Chondrocyte (in vitro differentiated cells): ENCODE measurements at regions not wholly inside any gene's neighbourhood (a gene's known extent, or its start where the extent isn't known, plus 50 kb on each side); places are given as distances from the start of the nearest gene placed in this dataset.

ENCODE experiments used
- DNase-seq: peaks from one replicate; pipeline ENCODE4 v3.0.0; 2021; ENCODE audit warnings: mixed read lengths, low spot score
- H3K27ac Mint-ChIP-seq: one replicate; pipeline ENCODE4 v1.8.0; 2021; ENCODE audit warnings: mild to moderate bottlenecking, moderate library complexity, mixed read lengths; ENCODE audit not compliant: unreplicated experiment
- H3K27me3 Mint-ChIP-seq: 2 replicates; pipeline ENCODE4 v1.8.0; 2021; ENCODE audit warnings: low read depth, mixed read lengths
- H3K36me3 Mint-ChIP-seq: 2 replicates; pipeline ENCODE4 v1.8.0; 2021; ENCODE audit warnings: low read depth, mixed read lengths
- H3K4me1 Mint-ChIP-seq: 2 replicates; pipeline ENCODE4 v1.8.0; 2021; ENCODE audit warnings: low read depth, mild to moderate bottlenecking, mixed read lengths
- H3K4me3 Mint-ChIP-seq: one replicate; pipeline ENCODE4 v1.8.0; 2021; ENCODE audit warnings: mild to moderate bottlenecking, moderate library complexity, mixed read lengths; ENCODE audit not compliant: unreplicated experiment
- H3K9me3 Mint-ChIP-seq: 2 replicates; pipeline ENCODE4 v1.8.0; 2021; ENCODE audit warnings: low read depth, mixed read lengths
- CTCF ChIP-seq: fragments of 200-600 bp; sonication (generic); IDR thresholded peaks from 2 replicates; pipeline ENCODE4 v1.5.0; 2021; ENCODE audit warnings: antibody characterized with exemption, mild to moderate bottlenecking, moderate library complexity

GRCh38 chr14:87079416-87079815 lies 913.6 kb downstream of the GALC start:
- no peak overlapping the region for H3K27ac Mint-ChIP-seq
- TF ChIP-seq CTCF: no peak
- peaks cover 2% of the 10 kb centered on the region for H3K9me3 Mint-ChIP-seq
- DNase-seq: no peak
- H3K27me3 Mint-ChIP-seq: peaks cover 2% of the 10 kb centered on the region
- H3K36me3 Mint-ChIP-seq: no peaks in the 10 kb centered on the region
- no peak overlapping the region for H3K4me3 Mint-ChIP-seq
- H3K4me1 Mint-ChIP-seq: peaks cover 9% of the 10 kb centered on the region

GRCh38 chr14:87076922-87077321 lies 916.1 kb downstream of the GALC start:
- Mint-ChIP-seq H3K4me1 (peaks cover 9% of the 10 kb centered on the region), H3K27me3 (peaks cover 2% of the 10 kb centered on the region), H3K36me3 (no peaks in the 10 kb centered on the region), H3K9me3 (no peaks in the 10 kb centered on the region), H3K27ac (no peak overlapping the region), H3K4me3 (no peak overlapping the region)
- no peak for DNase-seq
- no peak for TF ChIP-seq CTCF

- Mint-ChIP-seq H3K27ac (no peak overlapping the region), H3K4me3 (no peak overlapping the region), H3K9me3 (no peaks in the 10 kb centered on the region), H3K36me3 (no peaks in the 10 kb centered on the region), H3K27me3 (peaks cover 2% of the 10 kb centered on the region), H3K4me1 (peaks cover 9% of the 10 kb centered on the region)
- no peak for TF ChIP-seq CTCF
- no peak for DNase-seq
These were observed 916.8 kb downstream of the GALC start for GRCh38 chr14:87076146-87076545.

- DNase-seq: no peak
- TF ChIP-seq CTCF: no peak
- Mint-ChIP-seq H3K36me3 (no peaks in the 10 kb centered on the region), H3K27ac (no peak overlapping the region), H3K27me3 (peaks cover 2% of the 10 kb centered on the region), H3K4me1 (peaks cover 9% of the 10 kb centered on the region), H3K9me3 (no peaks in the 10 kb centered on the region), H3K4me3 (no peak overlapping the region)
These were observed 919.0 kb downstream of the GALC start for GRCh38 chr14:87073880-87074570.

GRCh38 chr14:87067591-87067990 lies 925.4 kb downstream of the GALC start:
- no peaks in the 10 kb centered on the region for H3K9me3 Mint-ChIP-seq
- DNase-seq: no peak
- no peaks in the 10 kb centered on the region for H3K27me3 Mint-ChIP-seq
- no peak overlapping the region for H3K4me3 Mint-ChIP-seq
- TF ChIP-seq CTCF: no peak
- H3K36me3 Mint-ChIP-seq: no peaks in the 10 kb centered on the region
- H3K4me1 Mint-ChIP-seq: no peaks in the 10 kb centered on the region
- no peak overlapping the region for H3K27ac Mint-ChIP-seq
